ENCODE measurements at regions not wholly inside any gene's neighbourhood (a gene's known extent, or its start where the extent isn't known, plus 50 kb on each side); places are given as distances from the start of the nearest gene placed in this dataset.

DNA sequence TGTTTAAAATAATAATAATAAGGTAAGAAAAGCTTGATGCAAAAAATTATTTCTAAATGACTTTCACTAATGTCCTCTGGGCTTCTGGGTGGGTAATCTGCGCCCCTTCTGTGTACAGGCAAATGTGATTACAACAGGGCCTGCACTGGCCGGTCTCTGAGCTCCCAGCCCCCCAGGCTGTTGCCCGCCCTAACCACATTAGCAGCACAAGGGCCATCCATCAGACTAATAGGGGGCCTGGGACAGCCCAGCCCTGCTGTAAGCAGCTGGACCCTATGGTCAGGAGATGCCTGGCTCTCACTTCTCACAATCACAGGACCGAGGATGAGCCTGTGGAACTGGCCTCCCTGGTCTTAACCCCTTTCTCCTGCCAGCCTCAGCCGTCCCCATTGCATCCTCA lies 388.4 kb downstream of the BUD13 start:
- TF ChIP-seq, protein P1, sequence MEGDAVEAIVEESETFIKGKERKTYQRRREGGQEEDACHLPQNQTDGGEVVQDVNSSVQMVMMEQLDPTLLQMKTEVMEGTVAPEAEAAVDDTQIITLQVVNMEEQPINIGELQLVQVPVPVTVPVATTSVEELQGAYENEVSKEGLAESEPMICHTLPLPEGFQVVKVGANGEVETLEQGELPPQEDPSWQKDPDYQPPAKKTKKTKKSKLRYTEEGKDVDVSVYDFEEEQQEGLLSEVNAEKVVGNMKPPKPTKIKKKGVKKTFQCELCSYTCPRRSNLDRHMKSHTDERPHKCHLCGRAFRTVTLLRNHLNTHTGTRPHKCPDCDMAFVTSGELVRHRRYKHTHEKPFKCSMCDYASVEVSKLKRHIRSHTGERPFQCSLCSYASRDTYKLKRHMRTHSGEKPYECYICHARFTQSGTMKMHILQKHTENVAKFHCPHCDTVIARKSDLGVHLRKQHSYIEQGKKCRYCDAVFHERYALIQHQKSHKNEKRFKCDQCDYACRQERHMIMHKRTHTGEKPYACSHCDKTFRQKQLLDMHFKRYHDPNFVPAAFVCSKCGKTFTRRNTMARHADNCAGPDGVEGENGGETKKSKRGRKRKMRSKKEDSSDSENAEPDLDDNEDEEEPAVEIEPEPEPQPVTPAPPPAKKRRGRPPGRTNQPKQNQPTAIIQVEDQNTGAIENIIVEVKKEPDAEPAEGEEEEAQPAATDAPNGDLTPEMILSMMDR (IDR thresholded peaks at IDR 0.05) = no peak

- TF ChIP-seq, protein P1 (IDR thresholded peaks at IDR 0.05) = no peak
These were observed 393.5 kb downstream of the BUD13 start for GRCh38 chr11:116379185-116379828.

GRCh38 chr11:116376547-116376946 lies 396.2 kb downstream of the BUD13 start:
- TF ChIP-seq, protein P1 (IDR thresholded peaks at IDR 0.05) = no peak

- TF ChIP-seq, protein P1 (IDR thresholded peaks at IDR 0.05) = no peak
These were observed 396.7 kb downstream of the BUD13 start for GRCh38 chr11:116376054-116376453.

DNA sequence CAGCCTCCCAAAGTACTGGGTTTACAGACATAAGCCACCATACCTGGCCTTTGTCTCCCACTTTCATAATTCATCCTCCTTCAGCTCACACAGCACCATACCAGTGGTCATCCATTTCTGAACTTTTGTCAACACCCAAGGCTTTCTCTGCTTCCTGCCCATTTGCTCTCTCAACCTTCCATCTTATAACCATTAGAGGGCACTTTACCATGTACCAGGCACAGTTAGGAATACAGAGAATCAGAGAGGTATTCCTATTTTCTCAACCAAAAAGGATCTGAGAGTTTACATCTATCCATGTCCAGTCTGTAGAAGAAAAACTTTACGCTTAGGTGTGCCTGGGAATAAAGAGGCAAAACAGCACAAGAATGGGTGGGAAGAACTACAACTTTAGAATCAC lies 397.6 kb downstream of the BUD13 start:
- TF ChIP-seq, protein P1 (IDR thresholded peaks at IDR 0.05) = no peak

- TF ChIP-seq, protein P1 (IDR thresholded peaks at IDR 0.05) = no peak
These were observed 398.7 kb downstream of the BUD13 start for GRCh38 chr11:116374085-116374484.

GRCh38 chr11:116373104-116373944 lies 399.5 kb downstream of the BUD13 start:
- TF ChIP-seq, protein P1 (IDR thresholded peaks at IDR 0.05) = no peak

Measured in LNCAP (cell line).